GM23338 (cell line): ENCODE measurements at regions not wholly inside any gene's neighbourhood (a gene's known extent, or its start where the extent isn't known, plus 50 kb on each side); places are given as distances from the start of the nearest gene placed in this dataset.

ENCODE experiments used
- CREB1 ChIP-seq: fragments of 250-450 bp; sonication (Bioruptor Pico); IDR thresholded peaks from 2 replicates; pipeline ENCODE4 v1.5.0; 2020; ENCODE audit warnings: low read depth, mild to moderate bottlenecking, moderate library complexity
- EZH2 ChIP-seq: fragments of 200-600 bp; sonication (generic); IDR thresholded peaks from one replicate; pipeline ENCODE4 v1.8.0; 2017; ENCODE audit warnings: antibody characterized with exemption, mild to moderate bottlenecking, low read depth; ENCODE audit not compliant: unreplicated experiment
- EZH2phosphoT487 ChIP-seq: fragments of 200-600 bp; sonication (generic); IDR thresholded peaks from one replicate; pipeline ENCODE4 v1.8.1; 2018; ENCODE audit warnings: antibody characterized with exemption; ENCODE audit not compliant: unreplicated experiment
- NANOG ChIP-seq: IDR thresholded peaks from 2 replicates; pipeline ENCODE4 v1.6.1; 2016; ENCODE audit warnings: antibody characterized with exemption, borderline replicate concordance
- POLR2AphosphoS5 ChIP-seq: IDR thresholded peaks from 2 replicates; pipeline ENCODE4 v1.6.1; 2016; ENCODE audit warnings: antibody characterized with exemption, low read depth
- STAT1 ChIP-seq: IDR thresholded peaks from one replicate; pipeline ENCODE4 v1.6.1; 2016; ENCODE audit warnings: antibody characterized with exemption; ENCODE audit not compliant: unreplicated experiment
- ZNF114 ChIP-seq: fragments of 250-450 bp; sonication (Bioruptor Pico); IDR thresholded peaks from 2 replicates; pipeline ENCODE4 v1.5.0; 2020; ENCODE audit warnings: mild to moderate bottlenecking, moderate library complexity
- ZNF331 ChIP-seq: fragments of 250-450 bp; sonication (Bioruptor Pico); IDR thresholded peaks from 2 replicates; pipeline ENCODE4 v1.5.0; 2020; ENCODE audit warnings: low read depth, mild to moderate bottlenecking, moderate library complexity
- TF ChIP-seq, protein P1 (sequence below): fragments of 250-450 bp; sonication (Bioruptor Pico); IDR thresholded peaks from 2 replicates; pipeline ENCODE4 v1.5.0; 2020; ENCODE audit warnings: mild to moderate bottlenecking, moderate library complexity
- TF ChIP-seq, protein P2 (sequence below): IDR thresholded peaks from one replicate; pipeline ENCODE4 v1.6.1; 2018; ENCODE audit warnings: antibody characterized with exemption; ENCODE audit not compliant: unreplicated experiment
- TF ChIP-seq, protein P3 (sequence below), 2 experiments: fragments of 200-600 bp in 1 of 2; sonication (generic) in 1 of 2; conservative IDR thresholded peaks; 2 replicates each; pipeline versions ENCODE4 v1.5.1 to v1.6.1; 2016 to 2017; ENCODE audit warnings: antibody characterized with exemption in 2 of 2, low read depth in 2 of 2, mild to moderate bottlenecking in 2 of 2, moderate library complexity in 1 of 2

DNA sequence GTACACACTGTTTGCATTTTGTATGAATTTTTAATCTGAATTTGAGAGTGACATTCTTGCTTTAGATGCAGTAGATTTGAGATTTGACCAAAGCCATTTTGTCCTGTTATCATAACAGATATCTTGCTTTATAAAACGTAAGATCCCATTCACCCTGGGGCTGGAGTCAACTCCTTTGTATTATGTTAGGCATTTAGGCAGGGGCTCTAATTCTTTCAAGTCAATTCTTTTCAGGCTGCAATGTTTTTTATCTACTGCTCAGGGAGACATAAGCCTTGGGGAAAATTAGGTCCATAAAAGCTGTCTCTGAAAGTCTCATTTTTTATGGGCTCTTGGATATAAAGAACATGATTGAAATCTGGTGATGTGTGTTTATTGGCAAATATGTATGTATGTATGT lies 53.0 kb upstream of the CADPS start (continued):
- TF ChIP-seq, protein P1, sequence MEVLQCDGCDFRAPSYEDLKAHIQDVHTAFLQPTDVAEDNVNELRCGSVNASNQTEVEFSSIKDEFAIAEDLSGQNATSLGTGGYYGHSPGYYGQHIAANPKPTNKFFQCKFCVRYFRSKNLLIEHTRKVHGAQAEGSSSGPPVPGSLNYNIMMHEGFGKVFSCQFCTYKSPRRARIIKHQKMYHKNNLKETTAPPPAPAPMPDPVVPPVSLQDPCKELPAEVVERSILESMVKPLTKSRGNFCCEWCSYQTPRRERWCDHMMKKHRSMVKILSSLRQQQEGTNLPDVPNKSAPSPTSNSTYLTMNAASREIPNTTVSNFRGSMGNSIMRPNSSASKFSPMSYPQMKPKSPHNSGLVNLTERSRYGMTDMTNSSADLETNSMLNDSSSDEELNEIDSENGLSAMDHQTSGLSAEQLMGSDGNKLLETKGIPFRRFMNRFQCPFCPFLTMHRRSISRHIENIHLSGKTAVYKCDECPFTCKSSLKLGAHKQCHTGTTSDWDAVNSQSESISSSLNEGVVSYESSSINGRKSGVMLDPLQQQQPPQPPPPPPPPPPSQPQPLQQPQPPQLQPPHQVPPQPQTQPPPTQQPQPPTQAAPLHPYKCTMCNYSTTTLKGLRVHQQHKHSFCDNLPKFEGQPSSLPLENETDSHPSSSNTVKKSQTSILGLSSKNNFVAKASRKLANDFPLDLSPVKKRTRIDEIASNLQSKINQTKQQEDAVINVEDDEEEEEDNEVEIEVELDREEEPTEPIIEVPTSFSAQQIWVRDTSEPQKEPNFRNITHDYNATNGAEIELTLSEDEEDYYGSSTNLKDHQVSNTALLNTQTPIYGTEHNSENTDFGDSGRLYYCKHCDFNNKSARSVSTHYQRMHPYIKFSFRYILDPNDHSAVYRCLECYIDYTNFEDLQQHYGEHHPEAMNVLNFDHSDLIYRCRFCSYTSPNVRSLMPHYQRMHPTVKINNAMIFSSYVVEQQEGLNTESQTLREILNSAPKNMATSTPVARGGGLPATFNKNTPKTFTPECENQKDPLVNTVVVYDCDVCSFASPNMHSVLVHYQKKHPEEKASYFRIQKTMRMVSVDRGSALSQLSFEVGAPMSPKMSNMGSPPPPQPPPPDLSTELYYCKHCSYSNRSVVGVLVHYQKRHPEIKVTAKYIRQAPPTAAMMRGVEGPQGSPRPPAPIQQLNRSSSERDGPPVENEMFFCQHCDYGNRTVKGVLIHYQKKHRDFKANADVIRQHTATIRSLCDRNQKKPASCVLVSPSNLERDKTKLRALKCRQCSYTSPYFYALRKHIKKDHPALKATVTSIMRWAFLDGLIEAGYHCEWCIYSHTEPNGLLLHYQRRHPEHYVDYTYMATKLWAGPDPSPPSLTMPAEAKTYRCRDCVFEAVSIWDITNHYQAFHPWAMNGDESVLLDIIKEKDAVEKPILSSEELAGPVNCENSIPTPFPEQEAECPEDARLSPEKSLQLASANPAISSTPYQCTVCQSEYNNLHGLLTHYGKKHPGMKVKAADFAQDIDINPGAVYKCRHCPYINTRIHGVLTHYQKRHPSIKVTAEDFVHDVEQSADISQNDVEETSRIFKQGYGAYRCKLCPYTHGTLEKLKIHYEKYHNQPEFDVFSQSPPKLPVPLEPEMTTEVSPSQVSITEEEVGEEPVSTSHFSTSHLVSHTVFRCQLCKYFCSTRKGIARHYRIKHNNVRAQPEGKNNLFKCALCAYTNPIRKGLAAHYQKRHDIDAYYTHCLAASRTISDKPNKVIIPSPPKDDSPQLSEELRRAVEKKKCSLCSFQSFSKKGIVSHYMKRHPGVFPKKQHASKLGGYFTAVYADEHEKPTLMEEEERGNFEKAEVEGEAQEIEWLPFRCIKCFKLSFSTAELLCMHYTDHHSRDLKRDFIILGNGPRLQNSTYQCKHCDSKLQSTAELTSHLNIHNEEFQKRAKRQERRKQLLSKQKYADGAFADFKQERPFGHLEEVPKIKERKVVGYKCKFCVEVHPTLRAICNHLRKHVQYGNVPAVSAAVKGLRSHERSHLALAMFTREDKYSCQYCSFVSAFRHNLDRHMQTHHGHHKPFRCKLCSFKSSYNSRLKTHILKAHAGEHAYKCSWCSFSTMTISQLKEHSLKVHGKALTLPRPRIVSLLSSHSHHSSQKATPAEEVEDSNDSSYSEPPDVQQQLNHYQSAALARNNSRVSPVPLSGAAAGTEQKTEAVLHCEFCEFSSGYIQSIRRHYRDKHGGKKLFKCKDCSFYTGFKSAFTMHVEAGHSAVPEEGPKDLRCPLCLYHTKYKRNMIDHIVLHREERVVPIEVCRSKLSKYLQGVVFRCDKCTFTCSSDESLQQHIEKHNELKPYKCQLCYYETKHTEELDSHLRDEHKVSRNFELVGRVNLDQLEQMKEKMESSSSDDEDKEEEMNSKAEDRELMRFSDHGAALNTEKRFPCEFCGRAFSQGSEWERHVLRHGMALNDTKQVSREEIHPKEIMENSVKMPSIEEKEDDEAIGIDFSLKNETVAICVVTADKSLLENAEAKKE (CRISPR knock-in tag), result no peak
- no peak for TF ChIP-seq POLR2AphosphoS5
- no peak for TF ChIP-seq CREB1
- no peak for TF ChIP-seq NANOG
- TF ChIP-seq, protein P2, sequence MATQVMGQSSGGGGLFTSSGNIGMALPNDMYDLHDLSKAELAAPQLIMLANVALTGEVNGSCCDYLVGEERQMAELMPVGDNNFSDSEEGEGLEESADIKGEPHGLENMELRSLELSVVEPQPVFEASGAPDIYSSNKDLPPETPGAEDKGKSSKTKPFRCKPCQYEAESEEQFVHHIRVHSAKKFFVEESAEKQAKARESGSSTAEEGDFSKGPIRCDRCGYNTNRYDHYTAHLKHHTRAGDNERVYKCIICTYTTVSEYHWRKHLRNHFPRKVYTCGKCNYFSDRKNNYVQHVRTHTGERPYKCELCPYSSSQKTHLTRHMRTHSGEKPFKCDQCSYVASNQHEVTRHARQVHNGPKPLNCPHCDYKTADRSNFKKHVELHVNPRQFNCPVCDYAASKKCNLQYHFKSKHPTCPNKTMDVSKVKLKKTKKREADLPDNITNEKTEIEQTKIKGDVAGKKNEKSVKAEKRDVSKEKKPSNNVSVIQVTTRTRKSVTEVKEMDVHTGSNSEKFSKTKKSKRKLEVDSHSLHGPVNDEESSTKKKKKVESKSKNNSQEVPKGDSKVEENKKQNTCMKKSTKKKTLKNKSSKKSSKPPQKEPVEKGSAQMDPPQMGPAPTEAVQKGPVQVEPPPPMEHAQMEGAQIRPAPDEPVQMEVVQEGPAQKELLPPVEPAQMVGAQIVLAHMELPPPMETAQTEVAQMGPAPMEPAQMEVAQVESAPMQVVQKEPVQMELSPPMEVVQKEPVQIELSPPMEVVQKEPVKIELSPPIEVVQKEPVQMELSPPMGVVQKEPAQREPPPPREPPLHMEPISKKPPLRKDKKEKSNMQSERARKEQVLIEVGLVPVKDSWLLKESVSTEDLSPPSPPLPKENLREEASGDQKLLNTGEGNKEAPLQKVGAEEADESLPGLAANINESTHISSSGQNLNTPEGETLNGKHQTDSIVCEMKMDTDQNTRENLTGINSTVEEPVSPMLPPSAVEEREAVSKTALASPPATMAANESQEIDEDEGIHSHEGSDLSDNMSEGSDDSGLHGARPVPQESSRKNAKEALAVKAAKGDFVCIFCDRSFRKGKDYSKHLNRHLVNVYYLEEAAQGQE, result no peak
- TF ChIP-seq EZH2, result no peak
- no peak for TF ChIP-seq STAT1
- TF ChIP-seq, protein P3, sequence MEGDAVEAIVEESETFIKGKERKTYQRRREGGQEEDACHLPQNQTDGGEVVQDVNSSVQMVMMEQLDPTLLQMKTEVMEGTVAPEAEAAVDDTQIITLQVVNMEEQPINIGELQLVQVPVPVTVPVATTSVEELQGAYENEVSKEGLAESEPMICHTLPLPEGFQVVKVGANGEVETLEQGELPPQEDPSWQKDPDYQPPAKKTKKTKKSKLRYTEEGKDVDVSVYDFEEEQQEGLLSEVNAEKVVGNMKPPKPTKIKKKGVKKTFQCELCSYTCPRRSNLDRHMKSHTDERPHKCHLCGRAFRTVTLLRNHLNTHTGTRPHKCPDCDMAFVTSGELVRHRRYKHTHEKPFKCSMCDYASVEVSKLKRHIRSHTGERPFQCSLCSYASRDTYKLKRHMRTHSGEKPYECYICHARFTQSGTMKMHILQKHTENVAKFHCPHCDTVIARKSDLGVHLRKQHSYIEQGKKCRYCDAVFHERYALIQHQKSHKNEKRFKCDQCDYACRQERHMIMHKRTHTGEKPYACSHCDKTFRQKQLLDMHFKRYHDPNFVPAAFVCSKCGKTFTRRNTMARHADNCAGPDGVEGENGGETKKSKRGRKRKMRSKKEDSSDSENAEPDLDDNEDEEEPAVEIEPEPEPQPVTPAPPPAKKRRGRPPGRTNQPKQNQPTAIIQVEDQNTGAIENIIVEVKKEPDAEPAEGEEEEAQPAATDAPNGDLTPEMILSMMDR (conservative IDR thresholded peaks at IDR 0.05; ENCODE audit: low read depth in 2 of 2), result no peak
- TF ChIP-seq ZNF114 (CRISPR knock-in tag), result no peak
- TF ChIP-seq EZH2phosphoT487, result no peak
- no peak for TF ChIP-seq ZNF331 (CRISPR knock-in tag)
